ENCODE measurements at regions not wholly inside any gene's neighbourhood (a gene's known extent, or its start where the extent isn't known, plus 50 kb on each side); places are given as distances from the start of the nearest gene placed in this dataset.

GRCh38 chr13:52931539-52932431, 83.3 kb upstream of the PCDH8 start:
- no peak for FAIRE-seq
- TF ChIP-seq CTCF (IDR thresholded peaks at IDR 0.05; ENCODE audit: insufficient read depth, missing control alignments) = no peak
- no peak for DNase-seq (ENCODE audit: insufficient read length, low spot score)

DNA sequence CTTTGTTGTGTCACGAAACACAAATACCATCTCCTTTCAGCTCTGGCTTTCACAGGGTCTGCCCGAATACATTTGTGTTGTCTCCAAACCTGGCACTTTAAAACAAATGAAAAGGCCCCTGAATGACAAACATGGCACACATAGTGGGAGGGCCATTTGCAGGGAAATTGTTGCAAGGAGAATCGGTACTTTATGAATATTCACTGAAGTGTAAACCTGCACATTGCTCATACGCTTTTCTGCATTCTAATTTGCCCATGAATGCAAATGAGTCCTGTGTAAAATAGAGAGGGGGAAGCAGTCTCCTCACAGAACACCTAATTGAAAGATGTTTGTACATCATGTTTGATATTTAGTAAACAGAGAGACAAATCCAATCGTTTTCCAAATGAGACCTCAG, 82.7 kb upstream of the PCDH8 start:
- no peak for DNase-seq (ENCODE audit: insufficient read length, low spot score)
- no peak for TF ChIP-seq CTCF (IDR thresholded peaks at IDR 0.05; ENCODE audit: insufficient read depth, missing control alignments)
- no peak for FAIRE-seq

GRCh38 chr13:52929846-52930245, 81.4 kb upstream of the PCDH8 start:
- no peak for TF ChIP-seq CTCF (IDR thresholded peaks at IDR 0.05; ENCODE audit: insufficient read depth, missing control alignments)
- FAIRE-seq (no peak), DNase-seq (ENCODE audit: insufficient read length, low spot score) (no peak)

GRCh38 chr13:52926971-52927370, 78.5 kb upstream of the PCDH8 start:
- TF ChIP-seq CTCF (IDR thresholded peaks at IDR 0.05; ENCODE audit: insufficient read depth, missing control alignments) = no peak
- FAIRE-seq (no peak), DNase-seq (ENCODE audit: insufficient read length, low spot score) (no peak)

GRCh38 chr13:52925775-52926285, 77.4 kb upstream of the PCDH8 start:
- TF ChIP-seq CTCF (IDR thresholded peaks at IDR 0.05; ENCODE audit: insufficient read depth, missing control alignments) = no peak
- no peak for DNase-seq (ENCODE audit: insufficient read length, low spot score)
- no peak for FAIRE-seq

DNA sequence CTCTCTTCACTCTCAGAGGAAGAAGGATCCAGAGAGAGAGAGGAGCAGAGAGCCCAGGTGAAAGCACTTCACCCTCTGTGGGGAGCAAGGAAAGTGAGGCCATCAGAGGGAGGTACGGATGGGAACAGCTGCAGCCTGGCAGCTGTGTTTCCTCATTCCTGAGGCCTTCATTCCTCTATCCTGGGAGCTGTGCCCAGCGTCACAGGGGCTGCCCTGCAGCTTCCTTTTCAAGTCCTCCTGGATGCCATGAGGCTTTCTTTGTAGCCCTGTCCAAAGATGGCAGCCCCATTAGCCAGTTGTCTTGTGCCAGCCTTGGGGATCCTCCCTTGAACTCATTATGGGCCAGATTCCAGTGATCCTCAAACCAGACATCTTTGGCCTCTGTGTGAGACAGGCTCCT, 76.8 kb upstream of the PCDH8 start:
- FAIRE-seq (no peak), DNase-seq (ENCODE audit: insufficient read length, low spot score) (no peak)
- TF ChIP-seq CTCF (IDR thresholded peaks at IDR 0.05; ENCODE audit: insufficient read depth, missing control alignments) = no peak

Data from D721Med (cell line).